Suppressor macrophage (primary cell): ENCODE measurements at regions not wholly inside any gene's neighbourhood (a gene's known extent, or its start where the extent isn't known, plus 50 kb on each side); places are given as distances from the start of the nearest gene placed in this dataset.
A peak's percentile ranks its signal among the peaks of the same experiment; 100 is the strongest.
"Not testable (repeated sequence)": the region's sequence is repeated elsewhere in the genome, so short reads cannot be mapped to it uniquely, and the experiment has no call there.

ENCODE experiments used
- DNase-seq, 4 experiments: peaks; one replicate each; pipeline ENCODE4 v3.0.0-alpha.2; 2020 to 2022

GRCh38 chr20:11976966-11977365 lies 59.3 kb downstream of the BTBD3 start:
- no peak for DNase-seq

- no peak for DNase-seq
Observed at GRCh38 chr20:11978496-11978895, 60.8 kb downstream of the BTBD3 start.

GRCh38 chr20:11979306-11979990 lies 61.8 kb downstream of the BTBD3 start:
- no peak for DNase-seq

GRCh38 chr20:11980263-11980662 lies 62.6 kb downstream of the BTBD3 start:
- no peak for DNase-seq

- DNase-seq: no peak
Observed at GRCh38 chr20:11981366-11981947, 63.8 kb downstream of the BTBD3 start.

GRCh38 chr20:11982289-11982954 lies 64.7 kb downstream of the BTBD3 start:
- DNase-seq: no peak

- DNase-seq: no peak
Observed at GRCh38 chr20:11982955-11983470, 65.3 kb downstream of the BTBD3 start.

GRCh38 chr20:11986954-11987353 lies 69.3 kb downstream of the BTBD3 start:
- DNase-seq: no peak

- DNase-seq: no peak
Observed at GRCh38 chr20:11987526-11987925, 69.8 kb downstream of the BTBD3 start.

- DNase-seq: no peak
Observed at GRCh38 chr20:11989018-11989771, 71.5 kb downstream of the BTBD3 start.

- no peak for DNase-seq
Observed at GRCh38 chr20:11992426-11992825, 74.7 kb downstream of the BTBD3 start.

GRCh38 chr20:11993886-11994461 lies 76.3 kb downstream of the BTBD3 start:
- DNase-seq: no peak

GRCh38 chr20:11995805-11996567 lies 78.3 kb downstream of the BTBD3 start:
- DNase-seq: no peak

GRCh38 chr20:12004776-12005175 lies 87.1 kb downstream of the BTBD3 start:
- not testable (repeated sequence) for DNase-seq

GRCh38 chr20:12012241-12013222 lies 94.8 kb downstream of the BTBD3 start:
- peak; percentile 80 to 86 (median 81) for DNase-seq

GRCh38 chr20:12014276-12014675 lies 96.6 kb downstream of the BTBD3 start:
- DNase-seq: no peak

- DNase-seq: no peak
Observed at GRCh38 chr20:12014736-12015135, 97.0 kb downstream of the BTBD3 start.

- DNase-seq: peak in 1 of 4 experiments; percentile 14
Observed at GRCh38 chr20:12016291-12016690, 98.6 kb downstream of the BTBD3 start.

GRCh38 chr20:12019715-12020114 lies 102.0 kb downstream of the BTBD3 start:
- no peak for DNase-seq

GRCh38 chr20:12020846-12021245 lies 103.2 kb downstream of the BTBD3 start:
- DNase-seq: no peak

GRCh38 chr20:12022126-12022525 lies 104.4 kb downstream of the BTBD3 start:
- DNase-seq: no peak
